ENCODE measurements at regions not wholly inside any gene's neighbourhood (a gene's known extent, or its start where the extent isn't known, plus 50 kb on each side); places are given as distances from the start of the nearest gene placed in this dataset.

DNA sequence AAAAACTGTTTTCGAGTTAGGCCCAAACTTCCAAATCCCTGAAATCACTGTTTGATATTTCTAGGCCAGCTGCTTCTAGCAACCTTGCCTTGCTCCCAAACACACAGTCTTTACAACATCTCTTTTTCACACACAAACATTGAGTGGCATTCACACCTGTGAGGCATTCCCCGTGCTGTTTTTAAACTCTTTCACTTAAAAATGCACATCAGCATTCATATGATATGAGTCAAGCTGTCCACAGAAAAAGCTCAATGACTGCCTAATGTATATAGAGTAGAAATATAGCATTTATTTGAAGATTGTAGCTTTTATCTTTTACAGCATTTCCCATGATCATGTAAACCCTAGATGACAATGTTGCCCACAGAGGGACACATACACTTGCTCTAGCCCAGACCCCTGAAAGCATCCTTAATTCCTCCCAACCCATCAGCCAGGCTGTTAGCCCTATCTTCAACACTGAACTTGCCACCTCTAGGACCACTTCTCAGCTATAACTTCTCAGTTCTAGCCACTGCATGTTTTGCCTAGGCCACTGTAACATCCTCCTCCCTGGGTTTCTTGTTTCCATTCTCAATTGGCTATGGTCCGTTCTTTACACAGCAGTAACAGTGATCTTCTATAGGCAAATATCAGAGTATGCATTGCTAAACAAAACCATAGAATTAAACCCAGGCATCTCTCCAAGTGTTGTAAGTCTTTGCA lies 782.6 kb downstream of the DIPK2A start:
- intact Hi-C loops (cut with micrococcal nuclease) = no loop called here
- no peaks in the 10 kb centered on the region for H3K36me3 ChIP-seq (replicated peaks in 1 of 2; ENCODE audit: control insufficient read depth in 1 of 2, insufficient read depth in 2 of 2, low read length in 2 of 2)
- TF ChIP-seq, protein P1, sequence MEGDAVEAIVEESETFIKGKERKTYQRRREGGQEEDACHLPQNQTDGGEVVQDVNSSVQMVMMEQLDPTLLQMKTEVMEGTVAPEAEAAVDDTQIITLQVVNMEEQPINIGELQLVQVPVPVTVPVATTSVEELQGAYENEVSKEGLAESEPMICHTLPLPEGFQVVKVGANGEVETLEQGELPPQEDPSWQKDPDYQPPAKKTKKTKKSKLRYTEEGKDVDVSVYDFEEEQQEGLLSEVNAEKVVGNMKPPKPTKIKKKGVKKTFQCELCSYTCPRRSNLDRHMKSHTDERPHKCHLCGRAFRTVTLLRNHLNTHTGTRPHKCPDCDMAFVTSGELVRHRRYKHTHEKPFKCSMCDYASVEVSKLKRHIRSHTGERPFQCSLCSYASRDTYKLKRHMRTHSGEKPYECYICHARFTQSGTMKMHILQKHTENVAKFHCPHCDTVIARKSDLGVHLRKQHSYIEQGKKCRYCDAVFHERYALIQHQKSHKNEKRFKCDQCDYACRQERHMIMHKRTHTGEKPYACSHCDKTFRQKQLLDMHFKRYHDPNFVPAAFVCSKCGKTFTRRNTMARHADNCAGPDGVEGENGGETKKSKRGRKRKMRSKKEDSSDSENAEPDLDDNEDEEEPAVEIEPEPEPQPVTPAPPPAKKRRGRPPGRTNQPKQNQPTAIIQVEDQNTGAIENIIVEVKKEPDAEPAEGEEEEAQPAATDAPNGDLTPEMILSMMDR (IDR thresholded peaks at IDR 0.05) = no peak
- no peaks in the 10 kb centered on the region for H3K27me3 ChIP-seq (ENCODE audit: control insufficient read depth in 2 of 2, insufficient read depth in 2 of 2, low read length in 2 of 2)
- H3K4me2 ChIP-seq (replicated peaks; ENCODE audit: extremely low read depth, low read length, poor library complexity, severe bottlenecking) = no peak overlapping the region
- no peaks in the 10 kb centered on the region for H3K4me1 Mint-ChIP-seq
- H3K9me3 ChIP-seq (replicated peaks in 1 of 2; ENCODE audit: control insufficient read depth in 1 of 2, insufficient read depth in 1 of 2, low read length in 2 of 2) = peaks cover 0 to 20% of the 10 kb centered on the region in 2 donors
- whole genome bisulfite sequencing (ENCODE audit: insufficient coverage) = 90% methylated on average over 2 of the region's 3 CpGs
- H3K4me3 Mint-ChIP-seq = no peak overlapping the region
- no peaks in the 10 kb centered on the region for H4K20me1 ChIP-seq (ENCODE audit: insufficient read depth, low read length)
- no peaks in the 10 kb centered on the region for H3K79me2 ChIP-seq (ENCODE audit: insufficient read depth, low read length)
- H3K27ac Mint-ChIP-seq = no peak overlapping the region
- H3K4me1 ChIP-seq (ENCODE audit: control insufficient read depth in 1 of 2, insufficient read depth in 2 of 2, low read length in 2 of 2) = no peaks in the 10 kb centered on the region
- no peak for DNase-seq
- no peak overlapping the region for H3K9ac ChIP-seq (ENCODE audit: insufficient read depth, low read length, poor library complexity, severe bottlenecking)
- peaks cover 3 to 18% (median 14%) of the 10 kb centered on the region in 7 donors for H3K9me3 Mint-ChIP-seq
- no peaks in the 10 kb centered on the region for H3K27me3 Mint-ChIP-seq (ENCODE audit: low read depth in 3 of 3)
- no peaks in the 10 kb centered on the region for H3K36me3 Mint-ChIP-seq
- no peak overlapping the region for H2AFZ ChIP-seq (ENCODE audit: insufficient read depth, low read depth, low read length, poor library complexity, severe bottlenecking)
- H3K4me3 ChIP-seq (replicated peaks in 1 of 3; ENCODE audit: low read depth in 2 of 3, low read length in 3 of 3) = no peak overlapping the region
- H3K27ac ChIP-seq (ENCODE audit: low read depth in 1 of 2, low read length in 2 of 2) = no peak overlapping the region

DNA sequence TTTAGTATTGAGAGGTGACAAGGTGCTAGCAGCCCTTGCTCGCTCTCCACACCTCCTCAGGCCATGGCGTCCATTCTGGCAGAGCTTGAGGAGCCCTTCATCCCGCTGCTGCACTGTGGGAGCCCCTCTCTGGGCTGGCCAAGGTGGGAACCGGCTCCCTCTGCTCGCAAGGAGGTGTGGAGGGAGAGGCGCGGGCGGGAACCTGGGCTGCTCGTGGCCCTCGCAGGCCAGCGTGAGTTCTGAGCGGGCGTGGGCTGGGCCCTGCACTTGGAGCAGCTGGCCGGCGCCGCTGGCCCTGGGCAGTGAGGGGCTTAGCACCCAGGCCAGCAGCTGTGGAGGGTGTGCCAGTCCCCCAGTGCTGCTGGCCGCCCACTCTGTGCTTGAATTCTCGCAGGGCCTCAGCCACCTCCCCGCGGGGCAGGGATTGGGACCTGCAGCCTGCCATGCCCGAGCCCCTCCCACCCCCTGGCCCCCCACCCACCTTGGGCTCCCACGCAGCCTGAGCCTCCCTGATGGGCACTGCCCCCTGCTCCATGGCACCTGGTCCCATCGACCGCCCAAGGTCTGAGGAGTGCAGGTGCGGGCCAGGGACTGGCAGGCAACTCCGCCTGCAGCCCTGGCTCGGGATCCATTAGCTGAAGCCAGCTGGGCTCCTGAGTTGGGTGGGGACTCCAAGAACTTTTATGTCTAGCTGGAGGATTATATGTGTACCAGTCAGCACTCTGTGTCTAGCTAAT lies 785.2 kb downstream of the DIPK2A start:
- H2AFZ ChIP-seq (ENCODE audit: insufficient read depth, low read depth, low read length, poor library complexity, severe bottlenecking) = no peak overlapping the region
- Mint-ChIP-seq H3K36me3 (no peaks in the 10 kb centered on the region), H3K9me3 (peaks cover 0 to 12% (median 7%) of the 10 kb centered on the region in 7 donors), H3K4me3 (no peak overlapping the region), H3K27ac (no peak overlapping the region), H3K4me1 (no peaks in the 10 kb centered on the region), H3K27me3 (ENCODE audit: low read depth in 3 of 3) (no peaks in the 10 kb centered on the region)
- peaks cover 0 to 10% of the 10 kb centered on the region in 2 donors for H3K9me3 ChIP-seq (replicated peaks in 1 of 2; ENCODE audit: control insufficient read depth in 1 of 2, insufficient read depth in 1 of 2, low read length in 2 of 2)
- DNase-seq = no peak
- intact Hi-C loops (cut with micrococcal nuclease) = no loop called here
- no peak overlapping the region for H3K9ac ChIP-seq (ENCODE audit: insufficient read depth, low read length, poor library complexity, severe bottlenecking)
- no peaks in the 10 kb centered on the region for H4K20me1 ChIP-seq (ENCODE audit: insufficient read depth, low read length)
- no peaks in the 10 kb centered on the region for H3K36me3 ChIP-seq (replicated peaks in 1 of 2; ENCODE audit: control insufficient read depth in 1 of 2, insufficient read depth in 2 of 2, low read length in 2 of 2)
- no peaks in the 10 kb centered on the region for H3K4me1 ChIP-seq (ENCODE audit: control insufficient read depth in 1 of 2, insufficient read depth in 2 of 2, low read length in 2 of 2)
- H3K4me2 ChIP-seq (replicated peaks; ENCODE audit: extremely low read depth, low read length, poor library complexity, severe bottlenecking) = no peak overlapping the region
- TF ChIP-seq, protein P1 (IDR thresholded peaks at IDR 0.05) = no peak
- H3K27me3 ChIP-seq (ENCODE audit: control insufficient read depth in 2 of 2, insufficient read depth in 2 of 2, low read length in 2 of 2) = no peaks in the 10 kb centered on the region
- no peak overlapping the region for H3K27ac ChIP-seq (ENCODE audit: low read depth in 1 of 2, low read length in 2 of 2)
- 98% methylated on average over 21 of the region's 27 CpGs for WGBS (ENCODE audit: insufficient coverage)
- H3K4me3 ChIP-seq (replicated peaks in 1 of 3; ENCODE audit: low read depth in 2 of 3, low read length in 3 of 3) = no peak overlapping the region
- no peaks in the 10 kb centered on the region for H3K79me2 ChIP-seq (ENCODE audit: insufficient read depth, low read length)

Measured in CD14-positive monocyte (primary cell).